ENCODE measurements at regions not wholly inside any gene's neighbourhood (a gene's known extent, or its start where the extent isn't known, plus 50 kb on each side); places are given as distances from the start of the nearest gene placed in this dataset.

- H3K4me3 Mint-ChIP-seq, result no peak overlapping the region
- no peaks in the 10 kb centered on the region for H3K9me3 Mint-ChIP-seq
- no peaks in the 10 kb centered on the region for H3K79me2 ChIP-seq (replicated peaks; ENCODE audit: insufficient read depth)
- H3K36me3 ChIP-seq (ENCODE audit: insufficient read depth), result no peaks in the 10 kb centered on the region
- peak overlapping the region; percentile 6; the same call in 1 of the 2 replicates for H2AFZ ChIP-seq
- peaks cover 12% of the 10 kb centered on the region for H3K4me1 ChIP-seq (ENCODE audit: insufficient read depth)
- 0 out of 2 replicates have a peak, but pooled peaks cover 5% of the 10 kb centered on the region for H3K9me2 ChIP-seq (ENCODE audit: insufficient read depth)
- no peaks in the 10 kb centered on the region for H3K27me3 ChIP-seq (ENCODE audit: insufficient read depth)
- H3K27me3 Mint-ChIP-seq (ENCODE audit: insufficient read depth, low read depth, poor library complexity), result no peaks in the 10 kb centered on the region
- no peak overlapping the region for H3K4me3 ChIP-seq
- TF ChIP-seq POLR2AphosphoS5 (IDR thresholded peaks at IDR 0.05; ENCODE audit: low read depth) (no peak), ZNF331 (CRISPR knock-in tag; IDR thresholded peaks at IDR 0.05; ENCODE audit: low read depth) (no peak), EZH2phosphoT487 (IDR thresholded peaks at IDR 0.05; ENCODE audit: unreplicated experiment) (no peak), ZNF114 (CRISPR knock-in tag; IDR thresholded peaks at IDR 0.05) (no peak), JUNB (IDR thresholded peaks at IDR 0.05; ENCODE audit: unreplicated experiment) (no peak), NANOG (IDR thresholded peaks at IDR 0.05; ENCODE audit: borderline replicate concordance) (no peak), EZH2 (IDR thresholded peaks at IDR 0.05; ENCODE audit: low read depth, unreplicated experiment) (no peak), ZNF462 (CRISPR knock-in tag; IDR thresholded peaks at IDR 0.05) (no peak), CREB1 (CRISPR knock-in tag; IDR thresholded peaks at IDR 0.05; ENCODE audit: low read depth) (no peak), STAT1 (IDR thresholded peaks at IDR 0.05; ENCODE audit: unreplicated experiment) (no peak)
- TF ChIP-seq, protein P1, sequence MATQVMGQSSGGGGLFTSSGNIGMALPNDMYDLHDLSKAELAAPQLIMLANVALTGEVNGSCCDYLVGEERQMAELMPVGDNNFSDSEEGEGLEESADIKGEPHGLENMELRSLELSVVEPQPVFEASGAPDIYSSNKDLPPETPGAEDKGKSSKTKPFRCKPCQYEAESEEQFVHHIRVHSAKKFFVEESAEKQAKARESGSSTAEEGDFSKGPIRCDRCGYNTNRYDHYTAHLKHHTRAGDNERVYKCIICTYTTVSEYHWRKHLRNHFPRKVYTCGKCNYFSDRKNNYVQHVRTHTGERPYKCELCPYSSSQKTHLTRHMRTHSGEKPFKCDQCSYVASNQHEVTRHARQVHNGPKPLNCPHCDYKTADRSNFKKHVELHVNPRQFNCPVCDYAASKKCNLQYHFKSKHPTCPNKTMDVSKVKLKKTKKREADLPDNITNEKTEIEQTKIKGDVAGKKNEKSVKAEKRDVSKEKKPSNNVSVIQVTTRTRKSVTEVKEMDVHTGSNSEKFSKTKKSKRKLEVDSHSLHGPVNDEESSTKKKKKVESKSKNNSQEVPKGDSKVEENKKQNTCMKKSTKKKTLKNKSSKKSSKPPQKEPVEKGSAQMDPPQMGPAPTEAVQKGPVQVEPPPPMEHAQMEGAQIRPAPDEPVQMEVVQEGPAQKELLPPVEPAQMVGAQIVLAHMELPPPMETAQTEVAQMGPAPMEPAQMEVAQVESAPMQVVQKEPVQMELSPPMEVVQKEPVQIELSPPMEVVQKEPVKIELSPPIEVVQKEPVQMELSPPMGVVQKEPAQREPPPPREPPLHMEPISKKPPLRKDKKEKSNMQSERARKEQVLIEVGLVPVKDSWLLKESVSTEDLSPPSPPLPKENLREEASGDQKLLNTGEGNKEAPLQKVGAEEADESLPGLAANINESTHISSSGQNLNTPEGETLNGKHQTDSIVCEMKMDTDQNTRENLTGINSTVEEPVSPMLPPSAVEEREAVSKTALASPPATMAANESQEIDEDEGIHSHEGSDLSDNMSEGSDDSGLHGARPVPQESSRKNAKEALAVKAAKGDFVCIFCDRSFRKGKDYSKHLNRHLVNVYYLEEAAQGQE (IDR thresholded peaks at IDR 0.05; ENCODE audit: unreplicated experiment), result no peak
- TF ChIP-seq, protein P2, sequence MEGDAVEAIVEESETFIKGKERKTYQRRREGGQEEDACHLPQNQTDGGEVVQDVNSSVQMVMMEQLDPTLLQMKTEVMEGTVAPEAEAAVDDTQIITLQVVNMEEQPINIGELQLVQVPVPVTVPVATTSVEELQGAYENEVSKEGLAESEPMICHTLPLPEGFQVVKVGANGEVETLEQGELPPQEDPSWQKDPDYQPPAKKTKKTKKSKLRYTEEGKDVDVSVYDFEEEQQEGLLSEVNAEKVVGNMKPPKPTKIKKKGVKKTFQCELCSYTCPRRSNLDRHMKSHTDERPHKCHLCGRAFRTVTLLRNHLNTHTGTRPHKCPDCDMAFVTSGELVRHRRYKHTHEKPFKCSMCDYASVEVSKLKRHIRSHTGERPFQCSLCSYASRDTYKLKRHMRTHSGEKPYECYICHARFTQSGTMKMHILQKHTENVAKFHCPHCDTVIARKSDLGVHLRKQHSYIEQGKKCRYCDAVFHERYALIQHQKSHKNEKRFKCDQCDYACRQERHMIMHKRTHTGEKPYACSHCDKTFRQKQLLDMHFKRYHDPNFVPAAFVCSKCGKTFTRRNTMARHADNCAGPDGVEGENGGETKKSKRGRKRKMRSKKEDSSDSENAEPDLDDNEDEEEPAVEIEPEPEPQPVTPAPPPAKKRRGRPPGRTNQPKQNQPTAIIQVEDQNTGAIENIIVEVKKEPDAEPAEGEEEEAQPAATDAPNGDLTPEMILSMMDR (conservative IDR thresholded peaks at IDR 0.05; ENCODE audit: low read depth in 2 of 2), result no peak
- TF ChIP-seq, protein P3, sequence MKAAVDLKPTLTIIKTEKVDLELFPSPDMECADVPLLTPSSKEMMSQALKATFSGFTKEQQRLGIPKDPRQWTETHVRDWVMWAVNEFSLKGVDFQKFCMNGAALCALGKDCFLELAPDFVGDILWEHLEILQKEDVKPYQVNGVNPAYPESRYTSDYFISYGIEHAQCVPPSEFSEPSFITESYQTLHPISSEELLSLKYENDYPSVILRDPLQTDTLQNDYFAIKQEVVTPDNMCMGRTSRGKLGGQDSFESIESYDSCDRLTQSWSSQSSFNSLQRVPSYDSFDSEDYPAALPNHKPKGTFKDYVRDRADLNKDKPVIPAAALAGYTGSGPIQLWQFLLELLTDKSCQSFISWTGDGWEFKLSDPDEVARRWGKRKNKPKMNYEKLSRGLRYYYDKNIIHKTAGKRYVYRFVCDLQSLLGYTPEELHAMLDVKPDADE (IDR thresholded peaks at IDR 0.05), result no peak
- no peak for DNase-seq (ENCODE audit: low spot score)
- no peaks in the 10 kb centered on the region for H3K36me3 Mint-ChIP-seq (ENCODE audit: low read depth)
- H3K27ac Mint-ChIP-seq, result no peak overlapping the region
- H4K20me1 ChIP-seq (replicated peaks; ENCODE audit: insufficient read depth), result no peaks in the 10 kb centered on the region
- H3K4me2 ChIP-seq, result no peak overlapping the region
- H3F3A ChIP-seq (replicated peaks; ENCODE audit: low read depth), result no peaks in the 10 kb centered on the region
- no peak for ATAC-seq
- no peak overlapping the region for H3K27ac ChIP-seq (ENCODE audit: low read depth)
- H3K4me1 Mint-ChIP-seq, result peaks cover 5% of the 10 kb centered on the region
Observed at GRCh38 chr6:119542037-119542436, 192.5 kb upstream of the MAN1A1 start.
